PC-9 (cell line): ENCODE measurements at regions not wholly inside any gene's neighbourhood (a gene's known extent, or its start where the extent isn't known, plus 50 kb on each side); places are given as distances from the start of the nearest gene placed in this dataset.

ENCODE experiments used
- BruUV-seq: library from RNA; stranded (reverse); fragments of 400-500 nt; replicated peaks from 2 replicates; lab custom pipeline; 2021; lab: Mats Ljungman, UMichigan
- CTCF ChIA-PET: fragments of 300-600 bp; sonication (Branson Sonifier 250); formaldehyde crosslinking; loops from one replicate; lab custom pipeline; 2022; ENCODE audit warnings: antibody characterized with exemption; lab: Charles Lee
- POLR2A ChIA-PET: fragments of 300-600 bp; sonication (Branson Sonifier 250); formaldehyde crosslinking; loops from one replicate; lab custom pipeline; 2022; ENCODE audit warnings: antibody characterized with exemption; ENCODE audit not compliant: unreplicated experiment; lab: Charles Lee
- DNase-seq, 2 experiments: peaks; one replicate each; pipeline versions ENCODE4 v3.0.0 to v3.0.0-alpha.2; 2015 to 2022; ENCODE audit warnings: mixed read lengths in 1 of 2
- H2AFZ ChIP-seq: fragments of 200-600 bp; sonication (generic); 2 replicates; pipeline ENCODE4 v1.8.1; 2017; ENCODE audit warnings: antibody characterized with exemption
- H3F3A ChIP-seq: fragments of 200-600 bp; sonication (generic); 2 replicates; pipeline ENCODE4 v1.8.1; 2017; ENCODE audit warnings: antibody characterized with exemption, mild to moderate bottlenecking, low read depth; ENCODE audit not compliant: insufficient read depth
- H3K27ac ChIP-seq: fragments of 200-600 bp; sonication (generic); 2 replicates; pipeline ENCODE4 v1.6.1; 2016; ENCODE audit warnings: mixed run types
- H3K27me3 ChIP-seq: fragments of 200-600 bp; sonication (generic); 2 replicates; pipeline ENCODE4 v1.6.1; 2016; ENCODE audit warnings: low read depth, mixed run types; ENCODE audit not compliant: insufficient read depth
- H3K36me3 ChIP-seq: fragments of 200-600 bp; sonication (generic); 2 replicates; pipeline ENCODE4 v1.6.1; 2016; ENCODE audit warnings: low read depth, mixed run types
- H3K4me1 ChIP-seq: fragments of 200-600 bp; sonication (generic); replicated peaks from 2 replicates; pipeline ENCODE4 v1.6.1; 2016; ENCODE audit warnings: mixed run types; ENCODE audit not compliant: insufficient read depth
- H3K4me2 ChIP-seq: fragments of 200-600 bp; sonication (generic); 2 replicates; pipeline ENCODE4 v1.6.1; 2017; ENCODE audit warnings: mixed run types
- H3K4me3 ChIP-seq: fragments of 200-600 bp; sonication (generic); 2 replicates; pipeline ENCODE4 v1.6.1; 2016; ENCODE audit warnings: mixed run types
- H3K79me2 ChIP-seq: fragments of 200-600 bp; sonication (generic); 2 replicates; pipeline ENCODE4 v1.6.1; 2017; ENCODE audit warnings: low read depth, mixed run types
- H3K9me2 ChIP-seq: fragments of 200-600 bp; sonication (generic); 2 replicates; pipeline ENCODE4 v1.8.1; 2017; ENCODE audit warnings: mild to moderate bottlenecking; ENCODE audit not compliant: insufficient read depth
- H3K9me3 ChIP-seq: fragments of 200-600 bp; sonication (generic); 2 replicates; pipeline ENCODE4 v1.8.1; 2016; ENCODE audit warnings: low read depth; ENCODE audit not compliant: insufficient read depth
- H4K20me1 ChIP-seq: fragments of 200-600 bp; sonication (generic); 2 replicates; pipeline ENCODE4 v1.8.1; 2017; ENCODE audit not compliant: insufficient read depth
- CTCF ChIP-seq: fragments of 200-600 bp; sonication (generic); conservative IDR thresholded peaks from 2 replicates; pipeline ENCODE4 v1.6.1; 2017; ENCODE audit warnings: mixed run types, antibody characterized with exemption, mild to moderate bottlenecking, moderate library complexity
- EZH2 ChIP-seq: fragments of 200-600 bp; sonication (generic); IDR thresholded peaks from 2 replicates; pipeline ENCODE4 v1.8.0; 2017; ENCODE audit warnings: antibody characterized with exemption, low read depth
- intact Hi-C: fragments of 100-400 bp; cut with micrococcal nuclease; formaldehyde crosslinking; loops from one replicate; pipeline ENCODE4 v1.10.0; 2022; ENCODE audit not compliant: unreplicated experiment

- no peak for DNase-seq
- Histone ChIP-seq H3K36me3 (no peaks in the 10 kb centered on the region), H3K27me3 (peaks cover 81% of the 10 kb centered on the region), H3K9me2 (no peaks in the 10 kb centered on the region), H3K9me3 (no peaks in the 10 kb centered on the region), H3K27ac (no peak overlapping the region), H3K4me1 (no peaks in the 10 kb centered on the region), H3F3A (no peaks in the 10 kb centered on the region), H4K20me1 (no peaks in the 10 kb centered on the region), H3K4me2 (no peak overlapping the region), H2AFZ (no peak overlapping the region), H3K79me2 (no peaks in the 10 kb centered on the region), H3K4me3 (no peak overlapping the region)
- POLR2A ChIA-PET = no interaction called here
- TF ChIP-seq EZH2 = no peak
- TF ChIP-seq CTCF = no peak
- CTCF ChIA-PET = no interaction called here
- BruUV-seq = no TSS peak
- intact Hi-C loops = no loop called here
Observed at GRCh38 chr20:60170116-60170515, 211.9 kb downstream of the CDH26 start.

- Histone ChIP-seq H3K79me2 (no peaks in the 10 kb centered on the region), H3F3A (no peaks in the 10 kb centered on the region), H3K9me2 (no peaks in the 10 kb centered on the region), H3K27ac (no peak overlapping the region), H2AFZ (no peak overlapping the region), H3K36me3 (no peaks in the 10 kb centered on the region), H3K27me3 (peaks cover 75% of the 10 kb centered on the region), H3K4me3 (no peak overlapping the region), H4K20me1 (no peaks in the 10 kb centered on the region), H3K9me3 (no peaks in the 10 kb centered on the region), H3K4me2 (no peak overlapping the region), H3K4me1 (no peaks in the 10 kb centered on the region)
- no TSS peak for BruUV-seq
- POLR2A ChIA-PET = no interaction called here
- intact Hi-C loops = no loop called here
- CTCF ChIA-PET = no interaction called here
- TF ChIP-seq EZH2 (no peak), CTCF (no peak)
- DNase-seq = no peak
Observed at GRCh38 chr20:60171313-60171712, 213.1 kb downstream of the CDH26 start.

GRCh38 chr20:60171738-60172137 is 213.5 kb downstream of the CDH26 start:
- Histone ChIP-seq H4K20me1 (no peaks in the 10 kb centered on the region), H3K4me2 (no peak overlapping the region), H3K27me3 (peaks cover 71% of the 10 kb centered on the region), H2AFZ (no peak overlapping the region), H3F3A (no peaks in the 10 kb centered on the region), H3K4me1 (no peaks in the 10 kb centered on the region), H3K36me3 (no peaks in the 10 kb centered on the region), H3K9me2 (no peaks in the 10 kb centered on the region), H3K79me2 (no peaks in the 10 kb centered on the region), H3K9me3 (no peaks in the 10 kb centered on the region), H3K4me3 (no peak overlapping the region), H3K27ac (no peak overlapping the region)
- no peak for DNase-seq
- ChIA-PET POLR2A (no interaction called here), CTCF (no interaction called here)
- intact Hi-C loops = no loop called here
- TF ChIP-seq CTCF (no peak), EZH2 (no peak)
- no TSS peak for BruUV-seq
